Uterus (tissue), 3 donors: ENCODE measurements at regions not wholly inside any gene's neighbourhood (a gene's known extent, or its start where the extent isn't known, plus 50 kb on each side); places are given as distances from the start of the nearest gene placed in this dataset.

Source experiments
- DNase-seq, 2 donors: peaks; one replicate each; pipeline ENCODE4 v3.0.0-alpha.2; 2019 to 2020
- H3K27ac ChIP-seq, 2 donors: fragments of 200-600 bp; sonication (generic); 1 replicate in 1 of 2; 2 replicates in 1 of 2; pipeline ENCODE4 v1.5.1; 2016 to 2018
- H3K27me3 ChIP-seq, 2 donors: fragments of 200-600 bp; sonication (generic); one replicate each; pipeline ENCODE4 v1.5.1; 2018 to 2019; ENCODE audit warnings: control low read depth in 1 of 2
- H3K36me3 ChIP-seq, 2 donors: fragments of 200-600 bp; sonication (generic); one replicate each; pipeline ENCODE4 v1.5.1; 2019; ENCODE audit warnings: control low read depth in 1 of 2
- H3K4me1 ChIP-seq, 2 donors: fragments of 200-600 bp; sonication (generic); one replicate each; pipeline ENCODE4 v1.5.1; 2018 to 2019; ENCODE audit warnings: control low read depth in 1 of 2
- H3K4me3 ChIP-seq, 2 donors: fragments of 200-600 bp; sonication (generic); 1 replicate in 1 of 2; 2 replicates in 1 of 2; pipeline ENCODE4 v1.5.1; 2018 to 2019; ENCODE audit warnings: mild to moderate bottlenecking in 1 of 2
- H3K9me3 ChIP-seq, 2 donors: fragments of 200-600 bp; sonication (generic); one replicate each; pipeline ENCODE4 v1.5.1; 2019; ENCODE audit warnings: control low read depth in 1 of 2
- CTCF ChIP-seq, 4 experiments: fragments of 200-600 bp in 2 of 4; fragments of 450-650 bp in 2 of 4; sonication (generic) in 2 of 4; IDR thresholded peaks; one replicate each; pipeline ENCODE4 v1.5.1; 2016 to 2019; ENCODE audit warnings: antibody characterized with exemption in 4 of 4, mild to moderate bottlenecking in 2 of 4, moderate library complexity in 1 of 4
- POLR2A ChIP-seq, 2 donors: fragments of 450-650 bp; IDR thresholded peaks; one replicate each; pipeline ENCODE4 v1.6.1; 2016; ENCODE audit warnings: antibody characterized with exemption in 2 of 2, mild to moderate bottlenecking in 1 of 2, moderate library complexity in 1 of 2
- intact Hi-C: fragments of 100-400 bp; cut with DNase I; formaldehyde crosslinking; loops from one replicate; pipeline ENCODE4 v1.15.1; 2023; ENCODE audit warnings: low total_unique reads
- donor health status: DM: yes; HTN: yes; CAD: no.

DNA sequence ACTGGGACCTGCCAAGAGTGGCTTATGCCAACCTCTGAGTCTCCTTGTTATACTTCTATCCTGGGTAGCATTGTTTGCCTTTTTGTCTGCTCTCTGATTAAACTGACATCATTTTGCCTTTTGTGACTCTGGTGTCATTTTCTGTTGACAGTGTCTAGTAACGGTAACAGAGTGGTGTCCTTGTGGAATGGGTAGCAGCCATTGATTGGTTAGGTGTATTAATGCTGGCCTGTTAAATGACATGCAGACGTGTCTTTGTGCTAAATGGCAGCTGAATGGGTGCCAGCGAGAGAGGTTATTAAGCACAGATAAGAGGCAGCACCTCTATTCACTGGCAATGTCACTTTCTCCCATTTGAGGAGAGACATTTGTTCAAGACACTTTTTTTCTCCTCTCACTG is 1289.4 kb downstream of the PCDH9 start:
- Histone ChIP-seq H3K4me3 (no peak overlapping the region), H3K4me1 (peaks cover 0 to 4% of the 10 kb centered on the region in 2 donors), H3K36me3 (no peaks in the 10 kb centered on the region), H3K9me3 (no peaks in the 10 kb centered on the region), H3K27me3 (no peaks in the 10 kb centered on the region), H3K27ac (no peak overlapping the region)
- no peak for DNase-seq
- no peak for TF ChIP-seq CTCF (IDR thresholded peaks at IDR 0.05)
- TF ChIP-seq POLR2A (IDR thresholded peaks at IDR 0.05) = no peak
- intact Hi-C loops = no loop called here

- H3K27ac ChIP-seq = no peak overlapping the region
- H3K4me1 ChIP-seq = peaks cover 0 to 4% of the 10 kb centered on the region in 2 donors
- no peaks in the 10 kb centered on the region for H3K27me3 ChIP-seq
- TF ChIP-seq CTCF (IDR thresholded peaks at IDR 0.05) (no peak), POLR2A (IDR thresholded peaks at IDR 0.05) (no peak)
- intact Hi-C loops = no loop called here
- H3K36me3 ChIP-seq = no peaks in the 10 kb centered on the region
- no peaks in the 10 kb centered on the region for H3K9me3 ChIP-seq
- DNase-seq = no peak
- H3K4me3 ChIP-seq = no peak overlapping the region
Observed at GRCh38 chr13:65937251-65937650, 1292.9 kb downstream of the PCDH9 start.

DNA sequence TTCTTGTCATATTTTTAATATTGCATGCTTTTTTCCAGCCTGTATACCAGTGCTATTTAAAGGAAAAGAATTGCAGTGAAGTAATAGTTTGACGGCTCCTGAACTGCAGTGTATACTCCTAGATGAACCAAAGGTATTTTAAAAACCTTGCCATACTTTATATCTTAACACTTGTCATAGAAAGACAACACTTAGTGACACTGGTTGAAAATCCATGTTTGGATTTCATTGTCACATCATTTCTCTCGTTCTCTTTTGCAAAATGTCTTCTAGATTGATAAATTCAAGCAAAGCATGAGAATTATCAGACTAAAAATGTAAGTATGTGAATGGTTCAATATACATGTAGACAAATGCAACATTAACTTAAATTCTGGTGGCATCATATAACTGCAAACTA is 1293.9 kb downstream of the PCDH9 start:
- H3K36me3 ChIP-seq = no peaks in the 10 kb centered on the region
- no peak overlapping the region for H3K4me3 ChIP-seq
- no peak overlapping the region for H3K27ac ChIP-seq
- H3K27me3 ChIP-seq = no peaks in the 10 kb centered on the region
- TF ChIP-seq CTCF (IDR thresholded peaks at IDR 0.05) = no peak
- TF ChIP-seq POLR2A (IDR thresholded peaks at IDR 0.05) = no peak
- peaks cover 0 to 4% of the 10 kb centered on the region in 2 donors for H3K4me1 ChIP-seq
- DNase-seq = no peak
- no peaks in the 10 kb centered on the region for H3K9me3 ChIP-seq
- intact Hi-C loops = no loop called here

DNA sequence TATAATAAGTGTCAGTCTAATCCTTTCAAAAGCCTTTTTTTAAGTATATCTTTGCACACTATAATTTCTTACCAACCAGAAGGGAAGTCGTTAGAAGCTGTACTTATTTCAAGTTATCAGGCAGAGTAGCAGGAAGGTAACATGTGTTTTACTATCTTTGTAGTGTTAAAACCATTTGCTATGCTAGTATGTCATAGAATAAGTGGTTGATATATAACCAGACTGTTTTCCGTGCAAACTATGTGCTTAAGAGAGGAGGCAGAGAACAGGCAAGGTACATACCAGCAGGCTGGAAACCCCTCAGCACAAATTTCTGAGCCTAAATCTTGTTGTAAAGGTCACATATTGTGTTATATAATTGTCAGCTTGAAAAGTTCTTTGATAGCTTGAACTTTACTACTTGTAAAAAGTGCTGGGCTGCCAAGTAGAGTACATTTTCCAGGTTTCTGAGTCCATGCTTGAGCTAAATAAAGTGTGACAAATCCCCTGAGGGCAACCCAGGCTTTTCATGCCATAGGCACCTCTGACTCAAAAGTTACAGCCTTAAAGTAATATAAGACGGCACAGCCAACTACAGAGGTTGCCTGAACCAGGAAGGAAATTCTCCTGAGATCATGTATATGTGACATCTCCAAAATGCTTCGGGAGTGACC is 1297.4 kb downstream of the PCDH9 start:
- Histone ChIP-seq H3K27me3 (no peaks in the 10 kb centered on the region), H3K9me3 (no peaks in the 10 kb centered on the region), H3K27ac (no peak overlapping the region), H3K4me1 (no peaks in the 10 kb centered on the region), H3K4me3 (no peak overlapping the region), H3K36me3 (no peaks in the 10 kb centered on the region)
- TF ChIP-seq POLR2A (IDR thresholded peaks at IDR 0.05) (no peak), CTCF (IDR thresholded peaks at IDR 0.05) (no peak)
- intact Hi-C loops = no loop called here
- DNase-seq = no peak

DNA sequence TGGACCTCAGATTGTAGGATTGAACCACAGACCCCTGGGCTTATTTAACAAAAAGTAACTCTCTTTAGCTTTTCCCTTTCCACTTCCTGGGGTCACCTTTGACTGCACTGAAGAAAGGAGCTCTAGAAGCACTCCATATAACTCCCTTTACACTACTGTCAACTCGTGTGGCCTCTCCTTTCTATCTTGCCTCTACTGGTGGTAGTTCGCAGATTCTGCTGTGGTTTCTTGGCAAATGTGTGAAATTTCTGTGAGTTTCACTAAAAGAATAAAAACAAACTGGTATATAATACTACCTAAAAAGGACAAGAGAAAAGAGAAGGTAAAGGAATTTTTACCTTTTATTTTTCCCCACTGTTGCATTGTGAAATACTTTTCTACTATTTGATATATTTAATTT is 1298.1 kb downstream of the PCDH9 start:
- TF ChIP-seq CTCF (IDR thresholded peaks at IDR 0.05) (no peak), POLR2A (IDR thresholded peaks at IDR 0.05) (no peak)
- Histone ChIP-seq H3K4me3 (no peak overlapping the region), H3K27me3 (no peaks in the 10 kb centered on the region), H3K27ac (no peak overlapping the region), H3K36me3 (no peaks in the 10 kb centered on the region), H3K4me1 (no peaks in the 10 kb centered on the region), H3K9me3 (no peaks in the 10 kb centered on the region)
- DNase-seq = no peak
- intact Hi-C loops = no loop called here
